GM23338 (cell line): ENCODE measurements at regions not wholly inside any gene's neighbourhood (a gene's known extent, or its start where the extent isn't known, plus 50 kb on each side); places are given as distances from the start of the nearest gene placed in this dataset.

Experiments
- ATAC-seq: fragments of 200-7000 bp; cut with Tn5 transposase; 3 replicates; pipeline ENCODE4 v1.9.1; 2020
- DNase-seq: peaks from one replicate; pipeline ENCODE4 v3.0.0-alpha.2; 2015; ENCODE audit warnings: low spot score
- H2AFZ ChIP-seq: fragments of 200-600 bp; sonication (generic); 2 replicates; pipeline ENCODE4 v1.8.0; 2016; ENCODE audit warnings: antibody characterized with exemption, mild to moderate bottlenecking, moderate library complexity
- H3F3A ChIP-seq: fragments of 200-600 bp; sonication (generic); replicated peaks from 2 replicates; pipeline ENCODE4 v1.8.0; 2017; ENCODE audit warnings: antibody characterized with exemption, mixed run types, low read depth
- H3K27ac ChIP-seq: fragments of 200-600 bp; sonication (generic); 2 replicates; pipeline ENCODE4 v1.6.1; 2016; ENCODE audit warnings: low read depth
- H3K27me3 ChIP-seq: fragments of 200-600 bp; sonication (generic); 2 replicates; pipeline ENCODE4 v1.8.0; 2016; ENCODE audit warnings: mild to moderate bottlenecking, mixed run types, moderate library complexity; ENCODE audit not compliant: insufficient read depth
- H3K36me3 ChIP-seq: fragments of 200-600 bp; sonication (generic); 2 replicates; pipeline ENCODE4 v1.8.0; 2016; ENCODE audit warnings: mild to moderate bottlenecking; ENCODE audit not compliant: insufficient read depth
- H3K4me1 ChIP-seq: fragments of 200-600 bp; sonication (generic); 2 replicates; pipeline ENCODE4 v1.8.0; 2016; ENCODE audit warnings: mild to moderate bottlenecking, moderate library complexity; ENCODE audit not compliant: insufficient read depth
- H3K4me2 ChIP-seq: fragments of 200-600 bp; sonication (generic); 2 replicates; pipeline ENCODE4 v1.7.1; 2017; ENCODE audit warnings: mixed run types
- H3K4me3 ChIP-seq: fragments of 200-600 bp; sonication (generic); 2 replicates; pipeline ENCODE4 v1.6.1; 2016; ENCODE audit warnings: mixed run types
- H3K79me2 ChIP-seq: fragments of 200-600 bp; sonication (generic); replicated peaks from 2 replicates; pipeline ENCODE4 v1.8.0; 2017; ENCODE audit warnings: mild to moderate bottlenecking; ENCODE audit not compliant: insufficient read depth
- H3K9me2 ChIP-seq: fragments of 200-600 bp; sonication (generic); 2 replicates; pipeline ENCODE4 v1.8.0; 2017; ENCODE audit not compliant: insufficient read depth
- H4K20me1 ChIP-seq: fragments of 200-600 bp; sonication (generic); replicated peaks from 2 replicates; pipeline ENCODE4 v1.8.0; 2017; ENCODE audit warnings: mild to moderate bottlenecking; ENCODE audit not compliant: insufficient read depth
- H3K27ac Mint-ChIP-seq: 2 replicates; pipeline ENCODE4 v1.8.0; 2020; ENCODE audit warnings: inconsistent platforms, mild to moderate bottlenecking, moderate library complexity, mixed read lengths
- H3K27me3 Mint-ChIP-seq: 3 replicates; pipeline ENCODE4 v1.8.0; 2022; ENCODE audit warnings: low read depth, mild to moderate bottlenecking, moderate library complexity, mixed read lengths, inconsistent platforms; ENCODE audit not compliant: insufficient read depth, poor library complexity
- H3K36me3 Mint-ChIP-seq: 3 replicates; pipeline ENCODE4 v1.8.0; 2021; ENCODE audit warnings: low read depth, mild to moderate bottlenecking, inconsistent platforms, moderate library complexity, mixed read lengths
- H3K4me1 Mint-ChIP-seq: 3 replicates; pipeline ENCODE4 v1.8.0; 2020; ENCODE audit warnings: mild to moderate bottlenecking, inconsistent platforms, mixed read lengths
- H3K4me3 Mint-ChIP-seq: 3 replicates; pipeline ENCODE4 v1.8.0; 2021; ENCODE audit warnings: moderate library complexity, mild to moderate bottlenecking, inconsistent platforms, mixed read lengths
- H3K9me3 Mint-ChIP-seq: 3 replicates; pipeline ENCODE4 v1.8.0; 2020; ENCODE audit warnings: moderate library complexity, mild to moderate bottlenecking, inconsistent platforms, mixed read lengths
- CREB1 ChIP-seq: fragments of 250-450 bp; sonication (Bioruptor Pico); IDR thresholded peaks from 2 replicates; pipeline ENCODE4 v1.5.0; 2020; ENCODE audit warnings: low read depth, mild to moderate bottlenecking, moderate library complexity
- ETS1 ChIP-seq: IDR thresholded peaks from 2 replicates; pipeline ENCODE4 v1.6.1; 2016; ENCODE audit warnings: antibody characterized with exemption
- EZH2 ChIP-seq: fragments of 200-600 bp; sonication (generic); IDR thresholded peaks from one replicate; pipeline ENCODE4 v1.8.0; 2017; ENCODE audit warnings: antibody characterized with exemption, mild to moderate bottlenecking, low read depth; ENCODE audit not compliant: unreplicated experiment
- EZH2phosphoT487 ChIP-seq: fragments of 200-600 bp; sonication (generic); IDR thresholded peaks from one replicate; pipeline ENCODE4 v1.8.1; 2018; ENCODE audit warnings: antibody characterized with exemption; ENCODE audit not compliant: unreplicated experiment
- JUNB ChIP-seq: IDR thresholded peaks from one replicate; pipeline ENCODE4 v1.6.1; 2016; ENCODE audit warnings: antibody characterized with exemption; ENCODE audit not compliant: unreplicated experiment
- NANOG ChIP-seq: IDR thresholded peaks from 2 replicates; pipeline ENCODE4 v1.6.1; 2016; ENCODE audit warnings: antibody characterized with exemption, borderline replicate concordance
- POLR2AphosphoS5 ChIP-seq: IDR thresholded peaks from 2 replicates; pipeline ENCODE4 v1.6.1; 2016; ENCODE audit warnings: antibody characterized with exemption, low read depth
- REST ChIP-seq: IDR thresholded peaks from one replicate; pipeline ENCODE4 v1.6.1; 2018; ENCODE audit warnings: antibody characterized with exemption; ENCODE audit not compliant: unreplicated experiment
- STAT1 ChIP-seq: IDR thresholded peaks from one replicate; pipeline ENCODE4 v1.6.1; 2016; ENCODE audit warnings: antibody characterized with exemption; ENCODE audit not compliant: unreplicated experiment
- ZNF114 ChIP-seq: fragments of 250-450 bp; sonication (Bioruptor Pico); IDR thresholded peaks from 2 replicates; pipeline ENCODE4 v1.5.0; 2020; ENCODE audit warnings: mild to moderate bottlenecking, moderate library complexity
- ZNF331 ChIP-seq: fragments of 250-450 bp; sonication (Bioruptor Pico); IDR thresholded peaks from 2 replicates; pipeline ENCODE4 v1.5.0; 2020; ENCODE audit warnings: low read depth, mild to moderate bottlenecking, moderate library complexity
- TF ChIP-seq, protein P1 (sequence below), 2 experiments: fragments of 200-600 bp in 1 of 2; sonication (generic) in 1 of 2; conservative IDR thresholded peaks; 2 replicates each; pipeline versions ENCODE4 v1.5.1 to v1.6.1; 2016 to 2017; ENCODE audit warnings: antibody characterized with exemption in 2 of 2, low read depth in 2 of 2, mild to moderate bottlenecking in 2 of 2, moderate library complexity in 1 of 2
- TF ChIP-seq, protein P2 (sequence below): fragments of 250-450 bp; sonication (Bioruptor Pico); IDR thresholded peaks from 2 replicates; pipeline ENCODE4 v1.5.0; 2020; ENCODE audit warnings: mild to moderate bottlenecking, moderate library complexity

DNA sequence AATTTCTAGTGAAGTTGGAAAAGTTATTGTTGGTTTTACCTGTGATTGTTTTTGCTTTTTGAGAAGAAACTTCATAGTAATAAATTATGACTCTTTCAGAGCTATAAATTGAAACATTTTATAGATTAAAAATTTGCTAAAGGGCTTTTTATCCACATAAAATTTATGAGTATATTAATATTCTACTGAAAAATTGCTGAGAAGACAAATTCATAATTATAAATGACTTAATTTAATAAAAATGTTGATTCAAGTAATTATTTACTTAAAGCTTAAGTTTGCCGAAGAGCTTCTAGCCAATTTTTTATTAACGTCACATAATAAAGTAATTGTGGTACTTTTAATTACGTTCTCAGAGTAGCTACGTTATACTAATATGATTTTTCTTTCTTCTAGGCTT is 761.7 kb downstream of the DNAJB9 start:
- Histone ChIP-seq H3K4me3 (no peak overlapping the region), H3K27ac (no peak overlapping the region), H3K4me1 (no peaks in the 10 kb centered on the region), H2AFZ (no peak overlapping the region), H3K9me2 (no peaks in the 10 kb centered on the region), H3K4me2 (no peak overlapping the region), H3F3A (no peaks in the 10 kb centered on the region), H3K36me3 (no peaks in the 10 kb centered on the region), H4K20me1 (no peaks in the 10 kb centered on the region), H3K79me2 (no peaks in the 10 kb centered on the region), H3K27me3 (no peaks in the 10 kb centered on the region)
- TF ChIP-seq ZNF331 (CRISPR knock-in tag) (no peak), NANOG (no peak), EZH2phosphoT487 (no peak), EZH2 (no peak), ZNF114 (no peak), POLR2AphosphoS5 (no peak), STAT1 (no peak), JUNB (no peak), CREB1 (CRISPR knock-in tag) (no peak), ETS1 (no peak), REST (no peak)
- TF ChIP-seq, protein P1, sequence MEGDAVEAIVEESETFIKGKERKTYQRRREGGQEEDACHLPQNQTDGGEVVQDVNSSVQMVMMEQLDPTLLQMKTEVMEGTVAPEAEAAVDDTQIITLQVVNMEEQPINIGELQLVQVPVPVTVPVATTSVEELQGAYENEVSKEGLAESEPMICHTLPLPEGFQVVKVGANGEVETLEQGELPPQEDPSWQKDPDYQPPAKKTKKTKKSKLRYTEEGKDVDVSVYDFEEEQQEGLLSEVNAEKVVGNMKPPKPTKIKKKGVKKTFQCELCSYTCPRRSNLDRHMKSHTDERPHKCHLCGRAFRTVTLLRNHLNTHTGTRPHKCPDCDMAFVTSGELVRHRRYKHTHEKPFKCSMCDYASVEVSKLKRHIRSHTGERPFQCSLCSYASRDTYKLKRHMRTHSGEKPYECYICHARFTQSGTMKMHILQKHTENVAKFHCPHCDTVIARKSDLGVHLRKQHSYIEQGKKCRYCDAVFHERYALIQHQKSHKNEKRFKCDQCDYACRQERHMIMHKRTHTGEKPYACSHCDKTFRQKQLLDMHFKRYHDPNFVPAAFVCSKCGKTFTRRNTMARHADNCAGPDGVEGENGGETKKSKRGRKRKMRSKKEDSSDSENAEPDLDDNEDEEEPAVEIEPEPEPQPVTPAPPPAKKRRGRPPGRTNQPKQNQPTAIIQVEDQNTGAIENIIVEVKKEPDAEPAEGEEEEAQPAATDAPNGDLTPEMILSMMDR (conservative IDR thresholded peaks at IDR 0.05; ENCODE audit: low read depth in 2 of 2), result no peak
- TF ChIP-seq, protein P2, sequence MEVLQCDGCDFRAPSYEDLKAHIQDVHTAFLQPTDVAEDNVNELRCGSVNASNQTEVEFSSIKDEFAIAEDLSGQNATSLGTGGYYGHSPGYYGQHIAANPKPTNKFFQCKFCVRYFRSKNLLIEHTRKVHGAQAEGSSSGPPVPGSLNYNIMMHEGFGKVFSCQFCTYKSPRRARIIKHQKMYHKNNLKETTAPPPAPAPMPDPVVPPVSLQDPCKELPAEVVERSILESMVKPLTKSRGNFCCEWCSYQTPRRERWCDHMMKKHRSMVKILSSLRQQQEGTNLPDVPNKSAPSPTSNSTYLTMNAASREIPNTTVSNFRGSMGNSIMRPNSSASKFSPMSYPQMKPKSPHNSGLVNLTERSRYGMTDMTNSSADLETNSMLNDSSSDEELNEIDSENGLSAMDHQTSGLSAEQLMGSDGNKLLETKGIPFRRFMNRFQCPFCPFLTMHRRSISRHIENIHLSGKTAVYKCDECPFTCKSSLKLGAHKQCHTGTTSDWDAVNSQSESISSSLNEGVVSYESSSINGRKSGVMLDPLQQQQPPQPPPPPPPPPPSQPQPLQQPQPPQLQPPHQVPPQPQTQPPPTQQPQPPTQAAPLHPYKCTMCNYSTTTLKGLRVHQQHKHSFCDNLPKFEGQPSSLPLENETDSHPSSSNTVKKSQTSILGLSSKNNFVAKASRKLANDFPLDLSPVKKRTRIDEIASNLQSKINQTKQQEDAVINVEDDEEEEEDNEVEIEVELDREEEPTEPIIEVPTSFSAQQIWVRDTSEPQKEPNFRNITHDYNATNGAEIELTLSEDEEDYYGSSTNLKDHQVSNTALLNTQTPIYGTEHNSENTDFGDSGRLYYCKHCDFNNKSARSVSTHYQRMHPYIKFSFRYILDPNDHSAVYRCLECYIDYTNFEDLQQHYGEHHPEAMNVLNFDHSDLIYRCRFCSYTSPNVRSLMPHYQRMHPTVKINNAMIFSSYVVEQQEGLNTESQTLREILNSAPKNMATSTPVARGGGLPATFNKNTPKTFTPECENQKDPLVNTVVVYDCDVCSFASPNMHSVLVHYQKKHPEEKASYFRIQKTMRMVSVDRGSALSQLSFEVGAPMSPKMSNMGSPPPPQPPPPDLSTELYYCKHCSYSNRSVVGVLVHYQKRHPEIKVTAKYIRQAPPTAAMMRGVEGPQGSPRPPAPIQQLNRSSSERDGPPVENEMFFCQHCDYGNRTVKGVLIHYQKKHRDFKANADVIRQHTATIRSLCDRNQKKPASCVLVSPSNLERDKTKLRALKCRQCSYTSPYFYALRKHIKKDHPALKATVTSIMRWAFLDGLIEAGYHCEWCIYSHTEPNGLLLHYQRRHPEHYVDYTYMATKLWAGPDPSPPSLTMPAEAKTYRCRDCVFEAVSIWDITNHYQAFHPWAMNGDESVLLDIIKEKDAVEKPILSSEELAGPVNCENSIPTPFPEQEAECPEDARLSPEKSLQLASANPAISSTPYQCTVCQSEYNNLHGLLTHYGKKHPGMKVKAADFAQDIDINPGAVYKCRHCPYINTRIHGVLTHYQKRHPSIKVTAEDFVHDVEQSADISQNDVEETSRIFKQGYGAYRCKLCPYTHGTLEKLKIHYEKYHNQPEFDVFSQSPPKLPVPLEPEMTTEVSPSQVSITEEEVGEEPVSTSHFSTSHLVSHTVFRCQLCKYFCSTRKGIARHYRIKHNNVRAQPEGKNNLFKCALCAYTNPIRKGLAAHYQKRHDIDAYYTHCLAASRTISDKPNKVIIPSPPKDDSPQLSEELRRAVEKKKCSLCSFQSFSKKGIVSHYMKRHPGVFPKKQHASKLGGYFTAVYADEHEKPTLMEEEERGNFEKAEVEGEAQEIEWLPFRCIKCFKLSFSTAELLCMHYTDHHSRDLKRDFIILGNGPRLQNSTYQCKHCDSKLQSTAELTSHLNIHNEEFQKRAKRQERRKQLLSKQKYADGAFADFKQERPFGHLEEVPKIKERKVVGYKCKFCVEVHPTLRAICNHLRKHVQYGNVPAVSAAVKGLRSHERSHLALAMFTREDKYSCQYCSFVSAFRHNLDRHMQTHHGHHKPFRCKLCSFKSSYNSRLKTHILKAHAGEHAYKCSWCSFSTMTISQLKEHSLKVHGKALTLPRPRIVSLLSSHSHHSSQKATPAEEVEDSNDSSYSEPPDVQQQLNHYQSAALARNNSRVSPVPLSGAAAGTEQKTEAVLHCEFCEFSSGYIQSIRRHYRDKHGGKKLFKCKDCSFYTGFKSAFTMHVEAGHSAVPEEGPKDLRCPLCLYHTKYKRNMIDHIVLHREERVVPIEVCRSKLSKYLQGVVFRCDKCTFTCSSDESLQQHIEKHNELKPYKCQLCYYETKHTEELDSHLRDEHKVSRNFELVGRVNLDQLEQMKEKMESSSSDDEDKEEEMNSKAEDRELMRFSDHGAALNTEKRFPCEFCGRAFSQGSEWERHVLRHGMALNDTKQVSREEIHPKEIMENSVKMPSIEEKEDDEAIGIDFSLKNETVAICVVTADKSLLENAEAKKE (CRISPR knock-in tag), result no peak
- Mint-ChIP-seq H3K4me3 (no peak overlapping the region), H3K4me1 (no peaks in the 10 kb centered on the region), H3K36me3 (no peaks in the 10 kb centered on the region), H3K27ac (no peak overlapping the region), H3K9me3 (peaks cover 7% of the 10 kb centered on the region; the same call in 2 of the 3 replicates), H3K27me3 (no peaks in the 10 kb centered on the region)
- ATAC-seq, result no peak
- DNase-seq, result no peak
